ENCODE measurements at regions not wholly inside any gene's neighbourhood (a gene's known extent, or its start where the extent isn't known, plus 50 kb on each side); places are given as distances from the start of the nearest gene placed in this dataset.
A peak's percentile ranks its signal among the peaks of the same experiment; 100 is the strongest.

- no peak for DNase-seq (ENCODE audit: low read depth in 2 of 2)
Observed at GRCh38 chr2:146894514-146894913, 950.3 kb upstream of the ACVR2A start.

- no peak for DNase-seq (ENCODE audit: low read depth in 2 of 2)
Observed at GRCh38 chr2:146893500-146894041, 951.3 kb upstream of the ACVR2A start.

- DNase-seq (ENCODE audit: low read depth in 2 of 2), result no peak
Observed at GRCh38 chr2:146890491-146890890, 954.3 kb upstream of the ACVR2A start.

- no peak for DNase-seq (ENCODE audit: low read depth in 2 of 2)
Observed at GRCh38 chr2:146879882-146880281, 964.9 kb upstream of the ACVR2A start.

GRCh38 chr2:146874260-146874658 is 970.6 kb upstream of the ACVR2A start:
- no peak for DNase-seq (ENCODE audit: low read depth in 2 of 2)

GRCh38 chr2:146873646-146874259 is 971.1 kb upstream of the ACVR2A start:
- no peak for DNase-seq (ENCODE audit: low read depth in 2 of 2)

GRCh38 chr2:146873056-146873455 is 971.8 kb upstream of the ACVR2A start:
- DNase-seq (ENCODE audit: low read depth in 2 of 2), result no peak

GRCh38 chr2:146870691-146871090 is 974.1 kb upstream of the ACVR2A start:
- no peak for DNase-seq (ENCODE audit: low read depth in 2 of 2)

- DNase-seq (ENCODE audit: low read depth in 2 of 2), result no peak
Observed at GRCh38 chr2:146869328-146869727, 975.5 kb upstream of the ACVR2A start.

GRCh38 chr2:146868051-146868450 is 976.8 kb upstream of the ACVR2A start:
- DNase-seq (ENCODE audit: low read depth in 2 of 2), result no peak

- no peak for DNase-seq (ENCODE audit: low read depth in 2 of 2)
Observed at GRCh38 chr2:146867477-146867986, 977.3 kb upstream of the ACVR2A start.

- no peak for DNase-seq (ENCODE audit: low read depth in 2 of 2)
Observed at GRCh38 chr2:146853741-146854444, 990.9 kb upstream of the ACVR2A start.

- no peak for DNase-seq (ENCODE audit: low read depth in 2 of 2)
Observed at GRCh38 chr2:146852661-146853060, 992.2 kb upstream of the ACVR2A start.

- no peak for DNase-seq (ENCODE audit: low read depth in 2 of 2)
Observed at GRCh38 chr2:146850746-146851145, 994.1 kb upstream of the ACVR2A start.

- DNase-seq (ENCODE audit: low read depth in 2 of 2), result no peak
Observed at GRCh38 chr2:146847846-146848245, 997.0 kb upstream of the ACVR2A start.

GRCh38 chr2:146844226-146844990 is 1000.4 kb upstream of the ACVR2A start:
- DNase-seq (ENCODE audit: low read depth in 2 of 2), result no peak

- DNase-seq (ENCODE audit: low read depth in 2 of 2), result no peak
Observed at GRCh38 chr2:146837857-146838256, 1007.0 kb upstream of the ACVR2A start.

GRCh38 chr2:146826388-146826787 is 1018.4 kb upstream of the ACVR2A start:
- DNase-seq (ENCODE audit: low read depth in 2 of 2), result no peak

GRCh38 chr2:146821836-146822316 is 1023.0 kb upstream of the ACVR2A start:
- DNase-seq (ENCODE audit: low read depth in 2 of 2), result peak; percentile 39 to 52

- no peak for DNase-seq (ENCODE audit: low read depth in 2 of 2)
Observed at GRCh38 chr2:146820672-146821071, 1024.2 kb upstream of the ACVR2A start.

GRCh38 chr2:146818122-146818521 is 1026.7 kb upstream of the ACVR2A start:
- DNase-seq (ENCODE audit: low read depth in 2 of 2), result no peak

GRCh38 chr2:146817613-146818012 is 1027.2 kb upstream of the ACVR2A start:
- no peak for DNase-seq (ENCODE audit: low read depth in 2 of 2)
